BE2C (cell line): ENCODE measurements at regions not wholly inside any gene's neighbourhood (a gene's known extent, or its start where the extent isn't known, plus 50 kb on each side); places are given as distances from the start of the nearest gene placed in this dataset.

Source experiments
- DNase-seq: peaks from one replicate; pipeline ENCODE4 v3.0.0-alpha.2; 2020
- H3K27me3 ChIP-seq: fragments of 250-450 bp; sonication (Bioruptor Pico); 2 replicates; pipeline ENCODE4 v1.5.1; 2020; ENCODE audit warnings: mild to moderate bottlenecking
- H3K36me3 ChIP-seq: fragments of 250-450 bp; sonication (Bioruptor Pico); 2 replicates; pipeline ENCODE4 v1.5.1; 2020; ENCODE audit warnings: mild to moderate bottlenecking
- H3K4me1 ChIP-seq: fragments of 250-450 bp; sonication (Bioruptor Pico); 2 replicates; pipeline ENCODE4 v1.5.1; 2020
- H3K4me3 ChIP-seq: 2 replicates; pipeline ENCODE4 v1.5.1; 2011; ENCODE audit warnings: low read depth, low read length
- H3K9me3 ChIP-seq: fragments of 250-450 bp; sonication (Bioruptor Pico); 2 replicates; pipeline ENCODE4 v1.5.1; 2020
- CTCF ChIP-seq: IDR thresholded peaks from 2 replicates; pipeline ENCODE4 v1.5.1; 2012; ENCODE audit warnings: mild to moderate bottlenecking, low read depth, low read length

- TF ChIP-seq CTCF = no peak
- Histone ChIP-seq H3K4me1 (no peaks in the 10 kb centered on the region), H3K9me3 (no peaks in the 10 kb centered on the region), H3K36me3 (no peaks in the 10 kb centered on the region), H3K4me3 (no peak overlapping the region), H3K27me3 (no peaks in the 10 kb centered on the region)
- DNase-seq = no peak
Measured at GRCh38 chr2:48129293-48129950, 185.1 kb upstream of the FOXN2 start.

GRCh38 chr2:48131539-48132270 is 182.8 kb upstream of the FOXN2 start:
- DNase-seq = no peak
- H3K9me3 ChIP-seq = no peaks in the 10 kb centered on the region
- H3K4me1 ChIP-seq = no peaks in the 10 kb centered on the region
- no peaks in the 10 kb centered on the region for H3K27me3 ChIP-seq
- no peak overlapping the region for H3K4me3 ChIP-seq
- H3K36me3 ChIP-seq = no peaks in the 10 kb centered on the region
- no peak for TF ChIP-seq CTCF

GRCh38 chr2:48132271-48132625 is 182.2 kb upstream of the FOXN2 start:
- Histone ChIP-seq H3K36me3 (no peaks in the 10 kb centered on the region), H3K4me1 (no peaks in the 10 kb centered on the region), H3K4me3 (no peak overlapping the region), H3K9me3 (no peaks in the 10 kb centered on the region), H3K27me3 (no peaks in the 10 kb centered on the region)
- TF ChIP-seq CTCF = no peak
- DNase-seq = no peak

GRCh38 chr2:48134704-48135103 is 179.8 kb upstream of the FOXN2 start:
- no peak for TF ChIP-seq CTCF
- Histone ChIP-seq H3K27me3 (no peaks in the 10 kb centered on the region), H3K4me3 (no peak overlapping the region), H3K36me3 (no peaks in the 10 kb centered on the region), H3K9me3 (no peaks in the 10 kb centered on the region), H3K4me1 (no peaks in the 10 kb centered on the region)
- DNase-seq = no peak

GRCh38 chr2:48135797-48136196 is 178.7 kb upstream of the FOXN2 start:
- Histone ChIP-seq H3K4me3 (no peak overlapping the region), H3K27me3 (no peaks in the 10 kb centered on the region), H3K9me3 (no peaks in the 10 kb centered on the region), H3K4me1 (no peaks in the 10 kb centered on the region), H3K36me3 (no peaks in the 10 kb centered on the region)
- no peak for DNase-seq
- TF ChIP-seq CTCF = no peak

GRCh38 chr2:48137829-48138228 is 176.7 kb upstream of the FOXN2 start:
- H3K4me3 ChIP-seq = no peak overlapping the region
- no peak for DNase-seq
- no peaks in the 10 kb centered on the region for H3K9me3 ChIP-seq
- no peaks in the 10 kb centered on the region for H3K36me3 ChIP-seq
- H3K4me1 ChIP-seq = no peaks in the 10 kb centered on the region
- H3K27me3 ChIP-seq = no peaks in the 10 kb centered on the region
- no peak for TF ChIP-seq CTCF
